ENCODE measurements at regions not wholly inside any gene's neighbourhood (a gene's known extent, or its start where the extent isn't known, plus 50 kb on each side); places are given as distances from the start of the nearest gene placed in this dataset.

- H3K9me3 ChIP-seq = no peaks in the 10 kb centered on the region
- H3K4me3 ChIP-seq = no peak overlapping the region
- no peaks in the 10 kb centered on the region for H3K27me3 ChIP-seq
- H3K27ac ChIP-seq = no peak overlapping the region
- H3K36me3 ChIP-seq = no peaks in the 10 kb centered on the region
- H3K4me1 ChIP-seq = no peaks in the 10 kb centered on the region
- no peak for TF ChIP-seq CTCF (IDR thresholded peaks at IDR 0.05)
- DNase-seq (ENCODE audit: low spot score) = no peak
Observed at GRCh38 chr12:108055141-108055540, 73.9 kb upstream of the WSCD2 start.

GRCh38 chr12:108060067-108060466 lies 69.0 kb upstream of the WSCD2 start:
- Histone ChIP-seq H3K27me3 (no peaks in the 10 kb centered on the region), H3K36me3 (no peaks in the 10 kb centered on the region), H3K9me3 (no peaks in the 10 kb centered on the region), H3K27ac (no peak overlapping the region), H3K4me3 (no peak overlapping the region), H3K4me1 (no peaks in the 10 kb centered on the region)
- TF ChIP-seq CTCF (IDR thresholded peaks at IDR 0.05) = no peak
- no peak for DNase-seq (ENCODE audit: low spot score)

- no peaks in the 10 kb centered on the region for H3K4me1 ChIP-seq
- H3K36me3 ChIP-seq = no peaks in the 10 kb centered on the region
- no peaks in the 10 kb centered on the region for H3K9me3 ChIP-seq
- no peak overlapping the region for H3K4me3 ChIP-seq
- no peaks in the 10 kb centered on the region for H3K27me3 ChIP-seq
- H3K27ac ChIP-seq = no peak overlapping the region
- no peak for DNase-seq (ENCODE audit: low spot score)
- TF ChIP-seq CTCF (IDR thresholded peaks at IDR 0.05) = no peak
Observed at GRCh38 chr12:108060903-108061302, 68.2 kb upstream of the WSCD2 start.

GRCh38 chr12:108063192-108063591 lies 65.9 kb upstream of the WSCD2 start:
- no peak for DNase-seq (ENCODE audit: low spot score)
- no peaks in the 10 kb centered on the region for H3K27me3 ChIP-seq
- no peak overlapping the region for H3K4me3 ChIP-seq
- TF ChIP-seq CTCF (IDR thresholded peaks at IDR 0.05) = peak in 1 of 2 donors; percentile 34
- H3K27ac ChIP-seq = no peak overlapping the region
- no peaks in the 10 kb centered on the region for H3K9me3 ChIP-seq
- no peaks in the 10 kb centered on the region for H3K4me1 ChIP-seq
- H3K36me3 ChIP-seq = no peaks in the 10 kb centered on the region

GRCh38 chr12:108065069-108065468 lies 64.0 kb upstream of the WSCD2 start:
- DNase-seq (ENCODE audit: low spot score) = no peak
- Histone ChIP-seq H3K27me3 (no peaks in the 10 kb centered on the region), H3K4me3 (no peak overlapping the region), H3K4me1 (no peaks in the 10 kb centered on the region), H3K36me3 (no peaks in the 10 kb centered on the region), H3K9me3 (no peaks in the 10 kb centered on the region), H3K27ac (no peak overlapping the region)
- no peak for TF ChIP-seq CTCF (IDR thresholded peaks at IDR 0.05)

Measured in right atrium auricular region (tissue), 2 donors.